T-helper 1 cell treated with Interleukin-12 subunit alpha and Interleukin-12 subunit beta and Interleukin-4 antibody, amounts not matched to agents 30 μg/mL and 1 μg/mL, for 36 hours (primary cell): ENCODE measurements at regions not wholly inside any gene's neighbourhood (a gene's known extent, or its start where the extent isn't known, plus 50 kb on each side); places are given as distances from the start of the nearest gene placed in this dataset.

Experiments
- H3K27ac Mint-ChIP-seq: one replicate; pipeline ENCODE4 v1.8.0; 2021; ENCODE audit warnings: mild to moderate bottlenecking, mixed read lengths
- H3K27me3 Mint-ChIP-seq: one replicate; pipeline ENCODE4 v1.8.0; 2021; ENCODE audit warnings: low read depth, mixed read lengths
- H3K36me3 Mint-ChIP-seq: one replicate; pipeline ENCODE4 v1.8.0; 2021; ENCODE audit warnings: low read depth, mixed read lengths
- H3K4me1 Mint-ChIP-seq: one replicate; pipeline ENCODE4 v1.8.0; 2021; ENCODE audit warnings: low read depth, mixed read lengths
- H3K4me3 Mint-ChIP-seq: one replicate; pipeline ENCODE4 v1.8.0; 2021; ENCODE audit warnings: mild to moderate bottlenecking, moderate library complexity, mixed read lengths
- H3K9me3 Mint-ChIP-seq: one replicate; pipeline ENCODE4 v1.8.0; 2021; ENCODE audit warnings: mixed read lengths

GRCh38 chr5:5939759-5940370, 438.5 kb downstream of the MED10 start:
- H3K27ac Mint-ChIP-seq: no peak overlapping the region
- H3K36me3 Mint-ChIP-seq: no peaks in the 10 kb centered on the region
- no peaks in the 10 kb centered on the region for H3K4me1 Mint-ChIP-seq
- no peaks in the 10 kb centered on the region for H3K9me3 Mint-ChIP-seq
- H3K27me3 Mint-ChIP-seq: no peaks in the 10 kb centered on the region
- H3K4me3 Mint-ChIP-seq: no peak overlapping the region

DNA sequence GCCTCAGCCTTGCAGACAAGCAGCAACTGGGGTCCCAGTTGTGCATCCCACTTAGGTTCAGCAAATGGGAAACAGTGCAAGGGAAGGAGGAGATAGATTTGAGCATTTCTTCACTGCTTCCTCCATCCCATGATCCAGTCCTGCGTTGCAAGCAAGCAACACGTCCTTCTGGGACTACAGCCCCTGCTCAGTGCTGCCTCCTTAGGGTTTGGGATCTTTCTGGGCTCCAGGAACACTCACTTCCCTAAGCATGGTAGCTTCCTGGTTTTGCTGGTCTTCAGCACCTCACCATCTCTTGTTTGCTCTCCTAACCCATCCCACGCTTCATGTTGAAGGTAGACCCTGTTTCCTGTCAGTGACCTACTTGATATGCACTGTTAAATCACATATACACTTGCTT, 444.7 kb downstream of the MED10 start:
- no peak overlapping the region for H3K27ac Mint-ChIP-seq
- no peak overlapping the region for H3K4me3 Mint-ChIP-seq
- no peaks in the 10 kb centered on the region for H3K27me3 Mint-ChIP-seq
- no peaks in the 10 kb centered on the region for H3K4me1 Mint-ChIP-seq
- no peaks in the 10 kb centered on the region for H3K9me3 Mint-ChIP-seq
- no peaks in the 10 kb centered on the region for H3K36me3 Mint-ChIP-seq

DNA sequence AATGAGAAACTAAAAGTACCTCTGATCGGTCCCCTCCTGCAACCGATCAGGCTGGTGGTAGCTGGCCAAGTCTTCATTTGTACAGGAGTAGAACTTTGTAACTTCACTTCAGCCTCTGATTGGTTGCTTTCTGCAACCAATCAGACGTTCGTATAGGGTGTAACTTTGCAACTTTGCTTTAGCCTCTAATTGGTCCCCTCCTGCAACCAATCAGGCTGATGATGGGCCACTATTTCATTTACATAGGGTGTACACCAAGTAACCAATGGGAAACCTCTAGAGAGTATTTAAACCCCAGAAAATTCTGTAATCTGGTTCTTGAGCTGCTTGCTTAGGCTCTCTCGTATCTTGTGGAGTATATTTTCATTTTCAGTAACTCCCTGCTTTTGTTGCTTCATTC, 445.5 kb downstream of the MED10 start:
- Mint-ChIP-seq H3K27ac (no peak overlapping the region), H3K27me3 (no peaks in the 10 kb centered on the region), H3K4me1 (no peaks in the 10 kb centered on the region), H3K36me3 (no peaks in the 10 kb centered on the region), H3K4me3 (no peak overlapping the region), H3K9me3 (no peaks in the 10 kb centered on the region)

GRCh38 chr5:5930561-5930960, 447.8 kb downstream of the MED10 start:
- H3K4me1 Mint-ChIP-seq: no peaks in the 10 kb centered on the region
- H3K9me3 Mint-ChIP-seq: no peaks in the 10 kb centered on the region
- H3K36me3 Mint-ChIP-seq: no peaks in the 10 kb centered on the region
- H3K27me3 Mint-ChIP-seq: no peaks in the 10 kb centered on the region
- no peak overlapping the region for H3K4me3 Mint-ChIP-seq
- H3K27ac Mint-ChIP-seq: no peak overlapping the region

DNA sequence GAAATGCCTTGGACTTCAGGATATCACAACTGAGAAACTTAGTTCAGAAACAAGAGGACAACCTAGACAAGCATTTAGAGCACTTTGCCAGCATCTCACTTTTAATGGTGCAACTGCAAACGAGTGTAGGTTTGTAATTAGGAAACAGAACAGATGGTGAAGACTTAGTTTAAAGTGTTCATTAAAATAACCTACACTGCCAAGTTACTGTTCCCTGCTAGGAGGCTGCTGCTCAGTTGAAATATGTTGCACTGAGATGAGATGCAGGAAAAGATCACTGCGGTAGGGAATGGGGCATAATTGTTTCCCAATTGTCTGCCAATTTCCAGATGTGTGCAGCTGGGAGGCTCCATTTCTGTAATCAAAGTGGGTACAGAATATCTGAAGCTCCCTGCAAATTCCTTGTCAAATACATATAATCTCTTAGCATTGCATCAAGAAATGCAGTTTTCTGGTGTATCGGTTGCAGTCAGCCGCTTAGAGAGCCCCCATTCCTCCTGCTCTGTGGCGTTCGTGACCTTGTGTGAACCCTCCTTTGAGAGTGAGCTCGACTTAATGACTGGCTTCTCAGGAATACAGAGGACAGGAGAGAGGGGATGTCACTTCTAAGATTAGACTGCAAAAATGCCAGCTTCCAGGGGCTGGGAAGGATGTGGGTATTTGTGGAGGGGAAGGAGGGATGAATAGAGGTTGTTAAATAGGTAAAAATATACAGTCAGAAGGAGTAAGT, 448.9 kb downstream of the MED10 start:
- Mint-ChIP-seq H3K27ac (no peak overlapping the region), H3K9me3 (no peaks in the 10 kb centered on the region), H3K27me3 (no peaks in the 10 kb centered on the region), H3K4me1 (no peaks in the 10 kb centered on the region), H3K36me3 (no peaks in the 10 kb centered on the region), H3K4me3 (no peak overlapping the region)

- H3K4me1 Mint-ChIP-seq: no peaks in the 10 kb centered on the region
- no peaks in the 10 kb centered on the region for H3K36me3 Mint-ChIP-seq
- no peak overlapping the region for H3K27ac Mint-ChIP-seq
- no peaks in the 10 kb centered on the region for H3K9me3 Mint-ChIP-seq
- no peaks in the 10 kb centered on the region for H3K27me3 Mint-ChIP-seq
- H3K4me3 Mint-ChIP-seq: no peak overlapping the region
Observed at GRCh38 chr5:5925191-5925590, 453.2 kb downstream of the MED10 start.

GRCh38 chr5:5919411-5919810, 458.9 kb downstream of the MED10 start:
- H3K27me3 Mint-ChIP-seq: no peaks in the 10 kb centered on the region
- no peaks in the 10 kb centered on the region for H3K4me1 Mint-ChIP-seq
- no peak overlapping the region for H3K27ac Mint-ChIP-seq
- H3K36me3 Mint-ChIP-seq: no peaks in the 10 kb centered on the region
- no peaks in the 10 kb centered on the region for H3K9me3 Mint-ChIP-seq
- no peak overlapping the region for H3K4me3 Mint-ChIP-seq

DNA sequence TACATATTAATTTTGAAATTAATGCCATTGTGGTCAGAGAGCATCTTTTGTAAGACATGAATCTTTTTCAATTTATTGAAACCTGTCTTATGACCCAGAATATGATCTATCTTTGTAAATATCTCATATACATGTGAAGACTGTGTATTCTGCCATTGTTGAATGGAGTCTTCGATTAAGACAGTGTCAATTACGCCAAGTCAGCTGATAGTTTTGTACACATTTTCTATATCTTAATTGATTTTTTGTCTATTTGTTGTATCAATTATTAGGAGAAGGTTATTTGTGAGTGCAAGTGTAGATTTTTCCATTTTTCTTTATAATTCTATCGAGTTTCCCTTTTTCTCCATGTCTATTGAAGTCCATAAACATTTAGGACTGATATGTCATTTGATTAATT, 471.6 kb downstream of the MED10 start:
- H3K27me3 Mint-ChIP-seq: no peaks in the 10 kb centered on the region
- no peaks in the 10 kb centered on the region for H3K36me3 Mint-ChIP-seq
- peaks cover 9% of the 10 kb centered on the region for H3K9me3 Mint-ChIP-seq
- H3K4me1 Mint-ChIP-seq: no peaks in the 10 kb centered on the region
- no peak overlapping the region for H3K4me3 Mint-ChIP-seq
- H3K27ac Mint-ChIP-seq: no peak overlapping the region

DNA sequence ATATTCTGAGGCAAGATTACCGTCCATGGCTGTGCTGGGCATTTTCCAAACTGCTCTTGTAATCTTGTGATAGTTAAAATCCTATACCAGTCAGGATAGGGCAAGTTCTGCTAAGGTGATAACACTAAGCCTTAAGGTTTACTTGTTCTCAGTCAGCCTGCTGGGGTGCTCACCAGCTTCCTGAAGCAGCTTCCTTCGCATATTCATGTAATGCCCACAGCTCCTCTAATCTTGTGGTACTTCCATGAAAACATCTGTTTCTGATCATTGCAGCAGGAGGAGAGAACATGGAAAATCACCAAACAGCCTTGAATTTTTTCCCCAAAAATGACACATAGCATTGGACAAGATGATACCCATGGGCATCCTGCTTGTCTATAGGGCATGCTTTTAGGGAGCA, 473.2 kb downstream of the MED10 start:
- Mint-ChIP-seq H3K27me3 (no peaks in the 10 kb centered on the region), H3K36me3 (no peaks in the 10 kb centered on the region), H3K9me3 (peaks cover 15% of the 10 kb centered on the region), H3K27ac (no peak overlapping the region), H3K4me3 (no peak overlapping the region), H3K4me1 (no peaks in the 10 kb centered on the region)

- Mint-ChIP-seq H3K27ac (no peak overlapping the region), H3K4me1 (no peaks in the 10 kb centered on the region), H3K4me3 (no peak overlapping the region), H3K36me3 (no peaks in the 10 kb centered on the region), H3K9me3 (peaks cover 15% of the 10 kb centered on the region), H3K27me3 (no peaks in the 10 kb centered on the region)
Observed at GRCh38 chr5:5904113-5904512, 474.2 kb downstream of the MED10 start.

- no peak overlapping the region for H3K27ac Mint-ChIP-seq
- no peaks in the 10 kb centered on the region for H3K36me3 Mint-ChIP-seq
- no peaks in the 10 kb centered on the region for H3K4me1 Mint-ChIP-seq
- H3K9me3 Mint-ChIP-seq: peaks cover 15% of the 10 kb centered on the region
- H3K4me3 Mint-ChIP-seq: no peak overlapping the region
- H3K27me3 Mint-ChIP-seq: no peaks in the 10 kb centered on the region
Observed at GRCh38 chr5:5902678-5903646, 475.4 kb downstream of the MED10 start.

- Mint-ChIP-seq H3K27ac (no peak overlapping the region), H3K36me3 (no peaks in the 10 kb centered on the region), H3K9me3 (peaks cover 15% of the 10 kb centered on the region), H3K4me3 (no peak overlapping the region), H3K27me3 (no peaks in the 10 kb centered on the region), H3K4me1 (no peaks in the 10 kb centered on the region)
Observed at GRCh38 chr5:5900350-5900749, 477.9 kb downstream of the ICE1 start.

DNA sequence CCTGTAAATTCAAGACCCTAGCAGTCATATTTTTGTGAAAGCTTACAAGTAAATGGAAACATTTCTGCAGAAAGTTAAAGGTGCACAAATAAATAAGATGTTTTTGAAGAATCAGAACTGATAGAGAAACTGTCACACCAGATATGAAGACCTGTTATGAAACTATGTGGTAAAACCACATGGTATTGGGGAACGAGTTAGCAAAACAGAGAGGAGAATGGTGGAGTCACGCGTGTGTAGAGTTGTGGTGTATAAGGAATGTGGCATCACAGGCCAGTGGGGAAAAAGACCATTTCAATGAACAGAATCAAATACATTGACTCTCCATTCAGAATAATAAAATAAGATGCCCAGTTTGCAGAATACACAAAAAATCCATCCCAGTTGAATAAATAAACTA, 477.2 kb downstream of the ICE1 start:
- Mint-ChIP-seq H3K27ac (no peak overlapping the region), H3K9me3 (peaks cover 15% of the 10 kb centered on the region), H3K27me3 (no peaks in the 10 kb centered on the region), H3K4me3 (no peak overlapping the region), H3K4me1 (no peaks in the 10 kb centered on the region), H3K36me3 (no peaks in the 10 kb centered on the region)

- H3K36me3 Mint-ChIP-seq: no peaks in the 10 kb centered on the region
- no peaks in the 10 kb centered on the region for H3K27me3 Mint-ChIP-seq
- no peaks in the 10 kb centered on the region for H3K9me3 Mint-ChIP-seq
- H3K4me3 Mint-ChIP-seq: no peak overlapping the region
- H3K27ac Mint-ChIP-seq: no peak overlapping the region
- H3K4me1 Mint-ChIP-seq: no peaks in the 10 kb centered on the region
Observed at GRCh38 chr5:5888284-5888683, 465.8 kb downstream of the ICE1 start.

GRCh38 chr5:5887833-5888232, 465.4 kb downstream of the ICE1 start:
- Mint-ChIP-seq H3K9me3 (no peaks in the 10 kb centered on the region), H3K36me3 (no peaks in the 10 kb centered on the region), H3K27me3 (no peaks in the 10 kb centered on the region), H3K4me3 (no peak overlapping the region), H3K4me1 (no peaks in the 10 kb centered on the region), H3K27ac (no peak overlapping the region)
